ENCODE measurements at regions not wholly inside any gene's neighbourhood (a gene's known extent, or its start where the extent isn't known, plus 50 kb on each side); places are given as distances from the start of the nearest gene placed in this dataset.

GRCh38 chr11:15390857-15391256, 276.1 kb downstream of the INSC start:
- DNase-seq, result no peak

GRCh38 chr11:15396778-15397177, 282.1 kb downstream of the INSC start:
- DNase-seq, result no peak

DNA sequence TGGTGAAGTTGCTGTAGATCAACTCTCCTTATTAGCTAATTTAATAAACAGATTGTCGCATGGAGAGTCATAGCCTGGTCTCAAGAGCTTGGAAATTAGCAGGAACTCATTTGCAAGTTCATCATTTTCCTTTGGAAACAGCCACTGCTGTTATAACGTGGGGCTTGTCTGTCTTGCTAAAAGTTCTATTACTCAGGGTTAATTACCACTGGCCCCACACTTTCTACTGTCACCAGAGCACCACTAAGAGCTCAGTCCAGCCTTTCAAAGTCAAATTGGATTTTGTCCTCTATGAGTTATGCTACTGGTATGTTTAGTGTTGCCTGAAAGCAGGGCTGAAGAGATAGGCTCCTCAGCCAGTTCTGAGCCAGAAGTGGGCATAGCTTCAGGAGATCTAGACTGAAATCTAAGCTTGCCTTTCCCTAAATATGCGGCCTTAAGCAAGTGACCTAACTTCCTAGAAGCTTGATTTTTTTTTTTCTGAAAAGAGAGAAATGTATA, 292.2 kb downstream of the INSC start:
- no peak for DNase-seq

DNA sequence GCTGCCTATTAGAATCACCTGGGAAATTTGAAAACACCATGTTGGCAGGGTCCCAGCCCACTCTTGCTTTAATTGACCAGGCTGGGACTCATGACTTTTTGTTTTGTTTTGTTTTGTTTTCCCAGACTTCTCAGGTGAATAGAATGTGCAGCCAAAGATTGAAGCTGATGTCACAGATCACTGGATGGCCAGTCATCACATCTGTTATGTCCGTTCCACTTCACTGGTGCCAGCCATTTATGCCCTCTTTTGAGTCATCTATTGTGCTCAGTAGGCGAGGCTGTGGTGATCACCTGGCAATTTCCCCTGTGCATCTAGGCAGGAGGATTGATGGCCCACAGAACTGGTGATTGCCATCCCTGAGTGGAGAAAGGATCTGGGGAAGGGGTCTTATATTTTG, 297.3 kb downstream of the INSC start:
- peak; percentile 81 for DNase-seq

- no peak for DNase-seq
Measured at GRCh38 chr11:15418921-15419320, 304.2 kb downstream of the INSC start.

- DNase-seq, result no peak
Measured at GRCh38 chr11:15419696-15420095, 305.0 kb downstream of the INSC start.

GRCh38 chr11:15430381-15430780, 315.7 kb downstream of the INSC start:
- no peak for DNase-seq

GRCh38 chr11:15434529-15434928, 319.8 kb downstream of the INSC start:
- no peak for DNase-seq

GRCh38 chr11:15446315-15446714, 331.6 kb downstream of the INSC start:
- no peak for DNase-seq

GRCh38 chr11:15446929-15447328, 332.2 kb downstream of the INSC start:
- DNase-seq, result no peak

GRCh38 chr11:15451713-15452112, 337.0 kb downstream of the INSC start:
- DNase-seq, result no peak

DNA sequence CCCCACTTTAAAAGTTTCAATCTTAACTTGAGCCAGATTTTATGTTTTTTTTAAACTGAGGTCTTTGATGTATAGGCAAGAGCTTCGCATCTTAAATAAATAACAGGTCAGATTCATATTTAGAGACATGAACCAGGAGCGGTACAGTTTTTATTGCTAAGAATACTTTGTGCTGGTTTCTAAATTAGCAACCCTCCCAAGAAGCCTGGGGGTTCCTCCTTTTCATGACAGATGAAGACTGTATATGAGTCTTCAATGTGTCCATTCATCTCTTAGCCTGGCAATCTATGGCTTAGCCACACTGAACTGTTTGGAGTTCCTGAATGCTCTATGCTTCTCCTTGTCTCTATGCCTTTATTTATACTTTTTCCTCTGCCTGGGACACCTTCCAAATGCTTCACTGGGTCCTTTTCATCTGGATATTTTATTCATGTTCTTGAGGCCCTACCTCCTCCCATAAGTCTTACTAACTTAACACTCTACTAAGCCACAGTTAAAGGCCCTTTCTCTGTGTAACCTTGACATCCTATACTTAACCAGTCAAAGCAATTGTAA, 338.6 kb downstream of the INSC start:
- no peak for DNase-seq

- DNase-seq, result no peak
Measured at GRCh38 chr11:15468466-15468865, 353.7 kb downstream of the INSC start.

DNA sequence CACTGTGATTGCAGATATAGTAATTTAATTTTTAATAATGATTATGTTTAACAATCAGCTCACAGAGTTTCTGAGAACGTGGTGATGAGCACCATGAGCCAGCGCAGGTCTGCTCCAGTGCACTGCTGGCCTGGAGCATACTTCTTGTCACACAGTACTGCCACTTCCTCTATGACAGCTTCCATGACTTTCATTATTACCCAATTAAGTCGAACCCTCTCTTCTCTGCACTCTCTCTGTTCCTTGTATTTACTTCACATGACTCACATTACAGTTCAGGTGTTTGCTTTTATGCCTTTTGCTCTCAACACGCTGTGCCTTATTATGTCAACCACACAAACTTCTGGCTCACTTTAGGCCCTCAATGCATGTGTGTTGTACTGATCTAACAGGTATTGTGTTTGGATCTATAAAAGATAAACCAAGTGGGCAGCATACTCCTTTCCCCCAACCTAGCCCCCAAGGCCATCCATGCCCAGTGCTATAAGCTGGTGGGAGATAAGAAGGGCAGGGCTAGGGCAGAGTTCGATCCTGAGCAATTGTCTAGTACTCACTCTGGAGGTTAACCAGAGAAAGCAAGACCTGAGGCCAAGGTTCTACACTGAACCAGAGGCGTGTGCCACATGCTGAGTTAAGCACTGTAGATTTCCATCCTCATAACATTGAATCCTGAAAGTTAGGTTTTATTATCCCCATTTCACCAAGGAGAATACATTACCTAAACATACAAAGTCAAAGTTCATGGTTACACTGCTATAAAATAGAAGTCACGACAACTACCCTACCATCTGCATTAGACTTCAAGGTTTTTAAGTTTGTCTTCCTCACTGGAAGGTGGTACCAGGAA, 356.5 kb downstream of the INSC start:
- DNase-seq, result no peak

DNA sequence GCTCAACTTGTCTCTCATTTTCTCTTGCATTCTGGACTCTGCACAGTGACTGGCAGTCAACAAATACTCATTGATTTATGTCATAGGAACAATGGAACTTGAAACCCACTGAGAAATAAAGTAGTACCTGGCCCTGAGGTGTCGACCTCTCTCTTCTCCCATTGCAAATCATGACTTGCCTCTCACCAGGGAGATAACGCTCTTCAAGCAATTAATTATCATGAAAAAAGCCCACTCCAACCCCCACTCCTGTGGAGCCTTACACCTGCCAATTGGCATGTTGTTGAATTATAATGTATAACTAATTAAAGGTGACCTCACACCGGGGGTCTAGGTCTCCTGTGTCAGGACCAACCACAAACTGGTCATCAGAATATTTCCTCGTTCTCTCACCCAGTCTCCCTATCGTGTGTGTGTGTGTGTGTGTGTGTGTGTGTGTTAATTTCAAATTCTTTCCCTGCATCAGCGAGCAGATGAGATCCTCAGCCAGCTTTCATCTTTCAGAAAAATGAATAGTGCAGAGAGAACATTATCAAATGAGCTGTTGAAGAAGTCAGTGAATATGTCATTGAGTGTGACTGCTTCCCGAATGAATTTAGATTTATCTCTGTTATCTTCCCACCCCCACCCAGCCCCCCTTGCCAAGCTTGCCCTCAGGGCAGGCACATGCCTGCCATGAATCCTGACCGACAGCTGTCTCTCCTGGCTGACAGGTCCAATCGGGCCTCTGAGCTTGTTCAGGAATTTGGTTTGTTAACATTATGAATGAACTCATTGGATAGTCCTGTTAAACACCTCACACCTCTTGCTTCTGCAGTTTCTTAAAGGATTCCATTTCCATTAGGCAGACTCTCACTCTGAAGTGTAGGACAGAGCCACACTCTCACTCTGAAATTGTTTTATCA, 357.4 kb downstream of the INSC start:
- peak; percentile 42 for DNase-seq

GRCh38 chr11:15473954-15474837, 359.5 kb downstream of the INSC start:
- no peak for DNase-seq

- no peak for DNase-seq
Measured at GRCh38 chr11:15476371-15476917, 361.7 kb downstream of the INSC start.

GRCh38 chr11:15481871-15482270, 367.1 kb downstream of the INSC start:
- no peak for DNase-seq

GRCh38 chr11:15483205-15483604, 368.5 kb downstream of the INSC start:
- no peak for DNase-seq

GRCh38 chr11:15484398-15484797, 369.7 kb downstream of the INSC start:
- DNase-seq, result no peak

GRCh38 chr11:15485432-15485831, 370.7 kb downstream of the INSC start:
- no peak for DNase-seq

DNA sequence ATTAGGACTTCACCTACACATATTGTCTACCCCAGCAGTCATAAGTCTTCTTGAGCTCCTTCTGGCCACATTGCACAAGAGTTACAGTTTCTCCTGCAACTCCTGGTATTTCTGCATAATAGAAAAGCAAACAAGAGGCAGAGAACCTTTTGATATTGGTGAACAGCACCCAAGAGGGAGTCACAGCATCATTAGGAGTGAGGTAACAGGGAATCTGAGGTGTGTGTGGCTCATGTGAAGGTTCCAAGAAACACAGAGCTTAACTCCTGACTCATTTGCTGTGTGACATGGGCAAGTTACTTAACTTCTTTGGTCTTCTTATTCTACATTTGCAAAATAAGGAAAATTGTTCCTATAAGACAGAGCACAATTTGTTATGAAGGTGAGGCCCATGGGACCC, 374.6 kb downstream of the INSC start:
- no peak for DNase-seq

Data from COR-L47 (cell line).